ENCODE measurements at regions not wholly inside any gene's neighbourhood (a gene's known extent, or its start where the extent isn't known, plus 50 kb on each side); places are given as distances from the start of the nearest gene placed in this dataset.

DNA sequence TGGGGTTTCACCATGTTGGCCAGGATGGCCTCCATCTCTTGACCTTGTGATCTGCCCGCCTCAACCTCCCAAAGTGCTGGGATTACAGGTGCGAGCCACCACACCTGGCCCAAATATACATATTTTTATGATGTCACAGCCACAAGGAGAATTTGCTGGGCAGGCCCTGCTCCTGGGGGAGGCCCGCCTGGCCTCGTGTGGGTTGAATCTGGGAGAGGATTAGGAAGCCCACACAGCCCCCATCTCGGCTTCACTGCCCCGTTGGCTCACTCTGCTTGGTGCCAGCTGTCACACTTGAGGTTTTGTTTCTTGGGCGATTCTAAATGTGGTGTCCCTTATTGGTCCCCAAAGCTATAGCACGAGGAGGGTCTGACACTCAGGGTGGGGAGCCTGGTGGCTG, 335.7 kb upstream of the AJAP1 start:
- Histone ChIP-seq H3K27me3 (peaks cover 10% of the 10 kb centered on the region), H3K4me1 (no peaks in the 10 kb centered on the region), H3K27ac (no peak overlapping the region), H3K9me3 (replicated peaks) (no peaks in the 10 kb centered on the region), H3K4me3 (no peak overlapping the region), H3K36me3 (no peaks in the 10 kb centered on the region)
- no peak for DNase-seq

DNA sequence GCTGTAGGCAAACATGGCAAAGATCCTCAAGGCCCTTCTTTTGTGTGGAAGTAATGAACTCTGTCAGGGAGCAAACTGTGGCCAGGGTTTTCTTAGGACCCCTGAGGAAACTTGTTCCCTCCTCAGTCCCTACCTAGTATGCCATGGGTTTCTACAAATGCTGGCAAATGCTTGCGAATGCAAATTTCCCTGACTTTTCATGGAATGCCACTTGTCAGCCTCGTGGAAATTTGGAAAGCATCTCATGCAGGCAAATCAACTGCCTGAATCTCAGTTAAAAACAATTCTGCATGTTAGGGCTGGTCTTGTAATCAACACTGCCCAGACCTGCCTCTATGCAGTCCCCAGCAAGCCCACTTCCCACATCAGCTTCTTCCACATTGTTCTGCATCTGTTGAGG, 334.9 kb upstream of the AJAP1 start:
- Histone ChIP-seq H3K36me3 (no peaks in the 10 kb centered on the region), H3K4me1 (no peaks in the 10 kb centered on the region), H3K27me3 (peaks cover 15% of the 10 kb centered on the region), H3K9me3 (replicated peaks) (no peaks in the 10 kb centered on the region), H3K27ac (no peak overlapping the region), H3K4me3 (no peak overlapping the region)
- no peak for DNase-seq

DNA sequence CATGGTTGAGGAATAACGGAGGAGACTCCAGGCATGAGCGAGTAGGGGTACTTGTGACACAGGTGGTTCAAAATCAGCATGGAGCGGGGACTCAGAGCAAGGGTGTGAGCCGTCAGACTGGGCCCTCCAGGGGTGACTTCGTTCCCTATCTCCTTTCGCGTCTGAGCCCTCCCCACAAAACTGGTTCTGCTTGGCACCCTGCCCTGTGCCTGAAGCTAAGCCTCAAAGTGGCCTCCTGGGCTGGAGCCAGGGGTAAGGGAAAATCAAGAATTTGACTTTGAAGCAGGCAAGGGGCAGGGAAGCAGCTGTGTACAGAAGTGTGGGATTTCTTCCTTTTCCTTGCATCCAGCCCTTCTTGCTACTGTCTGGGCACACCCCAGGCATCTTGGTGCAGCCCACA, 331.5 kb upstream of the AJAP1 start:
- no peak overlapping the region for H3K27ac ChIP-seq
- no peaks in the 10 kb centered on the region for H3K4me1 ChIP-seq
- no peak for DNase-seq
- H3K9me3 ChIP-seq (replicated peaks): no peaks in the 10 kb centered on the region
- H3K36me3 ChIP-seq: no peaks in the 10 kb centered on the region
- H3K27me3 ChIP-seq: peaks cover 25% of the 10 kb centered on the region
- no peak overlapping the region for H3K4me3 ChIP-seq

DNA sequence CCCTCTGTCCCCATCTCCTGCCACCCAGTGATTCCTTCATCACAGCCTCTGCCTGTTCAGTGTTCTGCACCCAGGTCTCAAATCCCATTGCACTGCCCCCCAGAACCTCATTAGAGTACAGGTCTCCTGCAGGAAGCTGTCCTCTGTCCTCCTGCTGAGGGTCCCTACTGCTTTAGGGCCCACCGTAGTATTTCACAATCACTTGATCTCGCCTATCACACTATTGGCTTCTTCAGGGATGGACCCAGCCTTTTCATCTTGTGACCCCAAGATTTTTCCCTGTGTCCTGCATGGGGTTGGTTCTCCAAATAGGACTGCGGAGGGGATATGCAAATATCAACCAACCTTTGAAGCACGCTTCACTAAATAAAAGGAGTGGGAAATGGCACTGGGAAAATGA, 331.1 kb upstream of the AJAP1 start:
- Histone ChIP-seq H3K4me1 (no peaks in the 10 kb centered on the region), H3K36me3 (no peaks in the 10 kb centered on the region), H3K9me3 (replicated peaks) (no peaks in the 10 kb centered on the region), H3K27ac (no peak overlapping the region), H3K4me3 (no peak overlapping the region), H3K27me3 (peaks cover 25% of the 10 kb centered on the region)
- DNase-seq: no peak

DNA sequence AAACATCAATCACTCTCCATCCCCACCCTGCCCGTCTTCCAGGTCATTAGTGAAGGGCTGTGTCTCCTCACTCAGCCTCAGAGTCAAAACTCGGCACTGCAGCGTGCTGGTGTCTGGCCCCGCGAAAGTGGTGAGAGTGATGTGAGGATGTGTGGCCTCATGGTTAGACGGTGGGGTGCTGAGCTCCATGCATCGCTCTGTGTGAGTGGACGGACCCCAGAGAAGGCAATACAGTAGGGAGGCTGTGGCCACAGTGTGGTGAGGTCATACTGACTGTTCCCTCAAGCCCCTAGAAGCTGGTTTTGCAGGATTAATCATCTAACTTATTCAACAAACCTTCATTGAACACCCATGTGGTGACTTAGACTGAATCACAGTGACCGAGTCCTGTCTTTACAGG, 329.9 kb upstream of the AJAP1 start:
- no peak for DNase-seq
- H3K27ac ChIP-seq: no peak overlapping the region
- no peaks in the 10 kb centered on the region for H3K9me3 ChIP-seq (replicated peaks)
- H3K27me3 ChIP-seq: peaks cover 22% of the 10 kb centered on the region; the same call in 1 of the 2 replicates
- H3K4me3 ChIP-seq: no peak overlapping the region
- no peaks in the 10 kb centered on the region for H3K4me1 ChIP-seq
- H3K36me3 ChIP-seq: no peaks in the 10 kb centered on the region

DNA sequence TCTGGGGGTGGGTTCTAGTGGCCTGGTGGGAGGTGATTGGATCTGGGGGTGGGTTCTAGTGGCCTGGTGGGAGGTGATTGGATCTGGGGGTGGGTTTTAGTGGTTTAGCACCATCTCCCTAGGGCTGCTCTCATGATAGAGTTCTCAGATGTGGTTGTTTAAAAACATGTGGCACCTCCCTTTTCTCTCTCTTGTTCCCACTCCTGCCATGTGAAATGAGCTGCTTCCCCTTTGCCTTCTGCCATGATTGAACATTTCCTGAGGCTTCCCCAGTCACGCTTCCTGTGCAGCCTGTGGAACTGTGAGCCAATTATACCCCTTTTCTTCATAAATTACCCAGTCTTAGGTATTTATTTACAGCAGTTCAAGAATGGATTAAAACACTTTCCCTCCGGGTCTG, 327.3 kb upstream of the AJAP1 start:
- Histone ChIP-seq H3K4me3 (no peak overlapping the region), H3K9me3 (replicated peaks) (no peaks in the 10 kb centered on the region), H3K36me3 (no peaks in the 10 kb centered on the region), H3K27me3 (peaks cover 32% of the 10 kb centered on the region; the same call in 1 of the 2 replicates), H3K27ac (no peak overlapping the region), H3K4me1 (no peaks in the 10 kb centered on the region)
- no peak for DNase-seq

DNA sequence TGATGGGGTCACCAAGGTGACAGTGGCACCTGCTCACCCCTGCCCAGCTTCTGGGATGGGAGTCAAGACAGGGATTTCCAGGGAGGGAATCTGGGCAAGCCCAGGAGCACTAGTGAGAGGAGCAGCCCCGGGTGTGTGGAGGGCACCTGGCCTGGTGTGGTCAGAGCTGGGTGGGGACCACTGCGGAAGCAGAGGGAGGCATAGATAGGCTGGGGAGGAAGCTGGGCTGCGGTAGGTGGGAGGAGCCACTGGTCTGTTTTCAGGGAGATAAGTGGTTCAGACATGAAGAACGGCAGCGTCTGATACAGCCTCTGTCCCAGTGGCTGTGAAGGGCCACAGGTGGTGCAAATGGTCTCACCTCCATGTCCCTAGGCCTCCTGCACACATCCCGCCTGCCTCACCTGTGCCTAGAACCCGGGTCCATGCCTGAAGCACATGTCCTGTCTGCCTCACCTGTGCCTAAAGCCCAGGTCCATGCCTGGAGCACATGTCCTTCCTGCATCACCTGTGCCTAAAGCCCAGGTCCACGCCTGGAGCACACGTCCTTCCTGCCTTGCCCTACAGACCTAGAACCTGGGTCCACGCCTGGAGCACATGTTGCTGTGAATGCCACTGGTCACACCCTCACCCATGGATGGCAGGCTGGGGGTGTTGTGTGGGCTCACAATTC, 325.9 kb upstream of the AJAP1 start:
- Histone ChIP-seq H3K36me3 (no peaks in the 10 kb centered on the region), H3K27ac (no peak overlapping the region), H3K4me1 (no peaks in the 10 kb centered on the region), H3K9me3 (replicated peaks) (no peaks in the 10 kb centered on the region), H3K27me3 (peaks cover 29% of the 10 kb centered on the region; the same call in 1 of the 2 replicates), H3K4me3 (no peak overlapping the region)
- no peak for DNase-seq

DNA sequence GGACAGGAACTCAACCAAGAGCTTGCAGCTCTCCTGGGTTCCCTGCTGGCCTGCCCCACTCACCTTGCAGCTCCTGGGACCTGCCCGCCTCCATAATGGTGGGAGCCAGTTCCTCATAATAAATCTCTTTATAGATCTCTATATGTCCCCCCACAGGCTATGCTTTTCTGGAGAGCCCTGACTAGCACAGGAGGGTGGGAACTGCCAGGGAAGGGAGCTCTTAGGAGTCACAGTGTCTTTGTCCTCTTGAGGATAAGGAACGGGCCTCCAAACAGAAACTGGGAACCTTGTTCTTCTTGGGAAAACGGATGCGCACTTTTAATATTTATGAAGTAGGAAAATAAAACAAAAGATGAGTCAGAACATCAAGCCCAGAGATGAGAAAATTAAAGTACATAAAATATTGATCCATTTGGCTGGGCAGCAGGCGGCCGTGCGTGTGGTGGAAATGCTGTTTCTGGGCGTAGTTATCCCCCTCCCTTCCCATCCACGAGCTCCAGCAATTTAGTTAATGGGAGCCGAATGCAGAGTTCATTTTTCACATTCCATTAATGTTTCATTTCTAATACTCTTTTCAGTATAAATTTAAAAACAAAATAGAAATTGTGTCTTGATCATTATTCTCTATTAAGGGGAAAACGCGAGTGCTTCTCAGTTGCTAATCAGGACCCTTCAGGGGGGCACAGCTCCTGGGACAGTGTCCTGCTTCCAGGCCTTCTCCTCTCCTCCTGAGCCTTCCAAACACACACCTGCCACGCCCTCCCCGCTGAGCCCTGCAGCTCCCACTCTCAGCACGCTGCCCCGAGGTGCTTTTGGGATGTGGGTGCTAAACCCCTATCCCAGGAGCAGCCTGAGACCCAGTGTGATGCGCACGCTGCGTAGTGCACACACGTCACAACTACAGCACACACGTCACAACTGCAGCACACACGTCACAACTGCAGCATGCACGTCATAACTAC, 323.3 kb upstream of the AJAP1 start:
- H3K27ac ChIP-seq: no peak overlapping the region

DNA sequence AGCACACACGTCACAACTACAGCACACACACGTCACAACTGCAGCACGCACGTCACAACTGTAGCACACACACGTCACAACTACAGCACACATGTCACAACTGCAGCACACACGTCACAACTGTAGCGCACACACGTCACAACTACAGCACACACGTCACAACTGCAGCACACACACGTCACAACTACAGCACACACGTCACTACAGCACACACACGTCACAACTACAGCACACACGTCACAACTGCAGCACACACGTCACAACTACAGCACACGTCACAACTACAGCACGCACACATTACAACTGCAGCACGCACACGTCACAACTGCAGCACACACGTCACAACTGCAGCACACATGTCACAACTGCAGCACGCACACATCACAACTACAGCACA, 322.6 kb upstream of the AJAP1 start:
- H3K36me3 ChIP-seq: no peaks in the 10 kb centered on the region
- H3K27ac ChIP-seq: no peak overlapping the region
- H3K27me3 ChIP-seq: peaks cover 14% of the 10 kb centered on the region; the same call in 1 of the 2 replicates
- H3K4me3 ChIP-seq: no peak overlapping the region
- DNase-seq: no peak
- H3K4me1 ChIP-seq: no peaks in the 10 kb centered on the region
- H3K9me3 ChIP-seq (replicated peaks): no peaks in the 10 kb centered on the region

More for the DNA sequence above, 323.3 kb upstream of the AJAP1 start:
- H3K4me1 ChIP-seq: no peaks in the 10 kb centered on the region
- peaks cover 17% of the 10 kb centered on the region; the same call in 1 of the 2 replicates for H3K27me3 ChIP-seq
- no peaks in the 10 kb centered on the region for H3K9me3 ChIP-seq (replicated peaks)
- H3K4me3 ChIP-seq: no peak overlapping the region
- peak in 1 of 2 experiments; percentile 5 for DNase-seq
- H3K36me3 ChIP-seq: no peaks in the 10 kb centered on the region

DNA sequence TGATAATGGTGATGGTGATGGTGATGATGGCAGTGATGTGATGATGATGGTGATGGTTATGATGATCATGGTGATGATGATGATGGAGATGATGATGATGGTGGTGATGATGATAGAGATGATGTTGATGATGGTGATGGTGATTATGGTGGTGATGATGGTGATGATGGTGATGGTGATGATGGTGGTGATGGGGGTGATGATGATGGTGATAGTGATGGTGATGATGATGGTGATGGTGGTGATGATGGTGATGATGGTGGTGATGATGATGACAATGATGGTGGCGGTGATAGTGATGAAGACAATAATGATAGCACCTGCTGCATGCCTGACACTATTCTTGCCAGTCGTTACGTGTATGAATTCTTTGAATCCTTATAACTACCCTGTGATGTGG, 317.9 kb upstream of the AJAP1 start:
- H3K36me3 ChIP-seq: no peaks in the 10 kb centered on the region
- no peak overlapping the region for H3K27ac ChIP-seq
- no peaks in the 10 kb centered on the region for H3K4me1 ChIP-seq
- no peak for DNase-seq
- no peaks in the 10 kb centered on the region for H3K9me3 ChIP-seq (replicated peaks)
- H3K27me3 ChIP-seq: no peaks in the 10 kb centered on the region
- no peak overlapping the region for H3K4me3 ChIP-seq

DNA sequence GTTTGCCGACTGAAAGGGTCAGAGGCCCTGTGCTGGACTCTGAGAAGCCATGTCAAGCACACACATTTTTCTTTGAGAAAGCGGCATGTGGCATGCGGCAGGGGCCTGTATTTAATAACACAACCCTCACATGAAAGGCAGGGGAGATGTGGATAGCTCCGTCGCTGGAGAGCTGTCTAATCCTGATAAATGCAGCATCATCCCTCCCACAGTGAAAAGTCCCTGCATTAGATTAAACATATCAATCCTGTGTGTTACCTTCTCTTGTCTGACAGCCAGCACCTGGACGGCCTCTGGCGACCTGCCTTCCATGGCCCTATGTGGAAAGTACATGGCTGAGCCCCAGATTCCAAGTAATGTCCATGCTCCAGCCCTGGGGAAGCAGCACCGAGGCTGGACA, 313.0 kb upstream of the AJAP1 start:
- Histone ChIP-seq H3K4me1 (no peaks in the 10 kb centered on the region), H3K36me3 (no peaks in the 10 kb centered on the region), H3K27me3 (no peaks in the 10 kb centered on the region; the same call in 1 of the 2 replicates), H3K9me3 (replicated peaks) (no peaks in the 10 kb centered on the region), H3K27ac (no peak overlapping the region), H3K4me3 (no peak overlapping the region)
- no peak for DNase-seq

DNA sequence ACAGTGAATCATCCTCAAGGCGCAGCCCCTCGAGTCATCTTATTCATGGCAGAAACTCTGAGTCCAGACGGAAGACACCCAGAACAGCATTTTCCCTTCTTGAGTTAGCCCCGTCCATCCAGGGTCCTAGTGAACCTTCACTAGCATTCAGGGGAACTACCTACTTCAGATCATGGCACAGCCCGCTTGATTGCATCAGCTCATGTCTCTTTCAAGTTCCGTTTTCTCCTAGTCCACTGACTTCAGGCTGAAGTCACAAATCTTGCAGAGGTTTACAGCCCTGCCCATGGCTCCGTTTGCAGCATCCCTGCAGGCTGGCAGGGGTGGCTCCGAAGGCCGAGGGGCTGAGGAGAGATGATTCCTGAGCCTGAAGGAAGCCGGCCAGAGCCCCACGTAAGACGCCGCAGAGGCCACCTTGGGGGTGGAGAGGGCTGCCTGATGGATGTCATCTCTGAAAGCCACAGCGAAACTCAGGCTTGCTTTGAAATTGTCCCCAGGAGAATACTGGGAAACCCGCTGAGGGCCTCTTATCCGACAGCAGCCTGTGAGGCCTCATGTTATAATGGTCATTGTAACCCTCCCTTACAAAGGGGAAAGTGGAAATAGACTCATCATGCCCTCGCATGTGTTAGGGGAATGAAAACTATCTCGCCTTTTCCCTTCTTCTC, 310.2 kb upstream of the AJAP1 start:
- no peaks in the 10 kb centered on the region; the same call in 1 of the 2 replicates for H3K27me3 ChIP-seq
- DNase-seq: no peak
- H3K9me3 ChIP-seq (replicated peaks): no peaks in the 10 kb centered on the region
- no peak overlapping the region for H3K4me3 ChIP-seq
- H3K36me3 ChIP-seq: no peaks in the 10 kb centered on the region
- H3K4me1 ChIP-seq: no peaks in the 10 kb centered on the region
- no peak overlapping the region for H3K27ac ChIP-seq

DNA sequence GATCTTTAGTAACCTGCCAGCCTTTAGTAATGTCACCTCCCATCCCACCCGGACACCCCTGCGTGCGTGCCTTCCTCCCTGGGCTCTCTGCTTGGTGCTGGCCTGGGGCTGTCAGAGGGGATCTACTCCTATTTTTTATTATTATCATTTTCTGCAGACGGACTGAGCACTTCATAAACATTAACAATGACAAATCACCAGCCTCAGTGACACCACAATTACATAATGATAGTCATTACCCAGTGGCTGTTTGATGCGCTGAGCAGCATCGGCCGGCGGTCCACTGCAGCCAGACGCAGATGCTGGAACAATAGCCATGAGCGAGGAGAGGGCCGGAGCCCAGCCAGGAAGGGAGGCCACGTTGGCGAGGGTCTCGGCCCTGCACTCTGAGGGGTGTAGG, 309.3 kb upstream of the AJAP1 start:
- no peak for DNase-seq
- Histone ChIP-seq H3K9me3 (replicated peaks) (no peaks in the 10 kb centered on the region), H3K4me3 (no peak overlapping the region), H3K4me1 (no peaks in the 10 kb centered on the region), H3K36me3 (no peaks in the 10 kb centered on the region), H3K27me3 (no peaks in the 10 kb centered on the region; the same call in 1 of the 2 replicates), H3K27ac (no peak overlapping the region)

DNA sequence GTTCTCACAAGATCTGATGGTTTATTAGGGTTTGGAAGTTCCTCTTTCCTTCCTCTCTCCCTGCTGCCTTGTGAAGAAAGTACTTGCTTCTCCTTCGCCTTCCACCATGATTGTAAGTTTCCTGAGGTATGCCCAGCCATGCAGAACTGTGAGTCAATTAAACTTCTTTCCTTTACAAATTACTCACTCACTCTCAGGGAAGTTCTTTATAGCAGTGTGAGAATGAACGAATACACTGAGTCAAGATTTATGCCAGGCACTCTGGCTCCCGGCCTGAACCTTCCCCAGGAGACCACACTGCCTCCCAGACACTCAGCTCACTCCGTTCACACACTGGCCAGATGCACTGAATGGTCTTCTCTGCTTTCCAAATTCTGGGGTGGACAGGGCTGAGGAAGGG, 308.3 kb upstream of the AJAP1 start:
- Histone ChIP-seq H3K4me3 (no peak overlapping the region), H3K9me3 (replicated peaks) (no peaks in the 10 kb centered on the region), H3K27ac (no peak overlapping the region), H3K36me3 (no peaks in the 10 kb centered on the region), H3K27me3 (no peaks in the 10 kb centered on the region; the same call in none of the 2 replicates), H3K4me1 (no peaks in the 10 kb centered on the region)
- no peak for DNase-seq

DNA sequence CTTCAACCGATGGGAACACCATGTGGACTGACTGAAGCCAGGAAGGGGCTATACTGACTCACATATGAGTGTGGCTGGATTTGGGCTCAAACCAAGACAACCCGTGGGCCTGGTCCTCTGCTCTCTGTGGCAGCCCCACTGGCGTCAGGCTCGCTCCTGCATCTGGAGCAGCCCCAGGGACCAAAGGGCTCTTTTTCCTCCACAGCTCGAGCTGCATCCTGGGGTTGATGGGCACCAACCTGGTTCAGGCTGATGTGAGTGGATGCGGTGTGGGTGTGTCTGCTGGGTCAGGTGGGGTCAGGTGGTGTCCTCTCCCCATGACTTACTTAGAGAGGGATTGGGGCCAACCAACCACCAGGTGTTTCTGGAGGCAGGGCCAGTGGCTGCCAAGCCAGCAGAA, 303.0 kb upstream of the AJAP1 start:
- Histone ChIP-seq H3K4me3 (no peak overlapping the region), H3K27me3 (peaks cover 21% of the 10 kb centered on the region), H3K4me1 (no peaks in the 10 kb centered on the region), H3K27ac (no peak overlapping the region), H3K36me3 (no peaks in the 10 kb centered on the region), H3K9me3 (replicated peaks) (no peaks in the 10 kb centered on the region)
- no peak for DNase-seq

Measured in SJCRH30 (cell line).